H1 (cell line): ENCODE measurements at regions not wholly inside any gene's neighbourhood (a gene's known extent, or its start where the extent isn't known, plus 50 kb on each side); places are given as distances from the start of the nearest gene placed in this dataset.

Experiments used
- CTCF ChIA-PET: fragments of 300-600 bp; sonication (Branson Sonifier 250); formaldehyde crosslinking; loops from one replicate; lab custom pipeline; 2021; ENCODE audit not compliant: partially characterized antibody; lab: Charles Lee
- POLR2A ChIA-PET: fragments of 300-600 bp; sonication (Branson Sonifier 250); formaldehyde crosslinking; loops from one replicate; lab custom pipeline; 2021; ENCODE audit warnings: inconsistent platforms; ENCODE audit not compliant: partially characterized antibody; lab: Charles Lee
- DNase-seq, 2 experiments: peaks; one replicate each; pipeline versions ENCODE4 v3.0.0 to v3.0.0-alpha.2; 2010 to 2022; ENCODE audit warnings: low spot score in 2 of 2, low read depth in 1 of 2, mixed read lengths in 1 of 2
- FAIRE-seq: peaks from 2 replicates; lab custom pipeline; 2011; peaks lifted over from hg19 to GRCh38; lab: Jason Lieb, UNC
- H2AFZ ChIP-seq: 2 replicates; pipeline ENCODE4 v1.8.1; 2012; ENCODE audit warnings: low read length, inconsistent platforms
- H2AK5ac ChIP-seq: 2 replicates; pipeline ENCODE4 v1.6.1; 2013; ENCODE audit warnings: low read depth, low read length
- H2BK120ac ChIP-seq: replicated peaks from 2 replicates; pipeline ENCODE3; 2013; ENCODE audit warnings: low read depth, low read length, inconsistent platforms
- H2BK12ac ChIP-seq: 2 replicates; pipeline ENCODE4 v1.6.1; 2013; ENCODE audit warnings: low read depth, low read length
- H2BK15ac ChIP-seq: 2 replicates; pipeline ENCODE4 v1.6.1; 2013; ENCODE audit warnings: low read length
- H2BK20ac ChIP-seq: 2 replicates; pipeline ENCODE4 v1.6.1; 2013; ENCODE audit warnings: low read length
- H2BK5ac ChIP-seq: 2 replicates; pipeline ENCODE4 v1.6.1; 2013; ENCODE audit warnings: low read depth, low read length
- H3K14ac ChIP-seq: 2 replicates; pipeline ENCODE4 v1.6.1; 2013; ENCODE audit warnings: inconsistent platforms; ENCODE audit not compliant: insufficient read length
- H3K18ac ChIP-seq: 2 replicates; pipeline ENCODE4 v1.6.1; 2013; ENCODE audit warnings: low read length; ENCODE audit errors: extremely low read depth
- H3K23ac ChIP-seq: 2 replicates; pipeline ENCODE4 v1.6.1; 2013; ENCODE audit warnings: inconsistent platforms; ENCODE audit not compliant: insufficient read length
- H3K23me2 ChIP-seq: 2 replicates; pipeline ENCODE4 v1.6.1; 2013; ENCODE audit warnings: low read depth, low read length
- H3K27ac ChIP-seq: 2 replicates; pipeline ENCODE4 v1.6.1; 2011; ENCODE audit warnings: low read depth, low read length, inconsistent platforms
- H3K27me3 ChIP-seq, 4 experiments: replicated peaks in 1 of 4; 1 replicate in 1 of 4; 2 replicates in 3 of 4; pipeline versions ENCODE4 v1.6.1 to v1.8.1; 2011 to 2013; ENCODE audit warnings: low read length in 3 of 4, mild to moderate bottlenecking in 3 of 4, inconsistent platforms in 2 of 4, mixed read lengths in 2 of 4, moderate library complexity in 1 of 4; ENCODE audit not compliant: control insufficient read depth in 3 of 4, insufficient read depth in 3 of 4; ENCODE audit errors: extremely low read depth in 1 of 4
- H3K36me3 ChIP-seq, 4 experiments: 2 replicates each; pipeline versions ENCODE4 v1.6.1 to v1.8.1; 2011 to 2013; ENCODE audit warnings: mild to moderate bottlenecking in 4 of 4, low read length in 3 of 4, moderate library complexity in 2 of 4, control low read depth in 1 of 4, inconsistent platforms in 1 of 4; ENCODE audit not compliant: insufficient read depth in 4 of 4, control insufficient read depth in 2 of 4
- H3K4ac ChIP-seq: replicated peaks from 2 replicates; pipeline ENCODE3; 2013; ENCODE audit warnings: low read length, low read depth, mixed read lengths, inconsistent platforms; ENCODE audit not compliant: insufficient read length
- H3K4me1 ChIP-seq, 4 experiments: replicated peaks in 1 of 4; 1 replicate in 1 of 4; 2 replicates in 3 of 4; pipeline versions ENCODE4 v1.6.1 to v1.8.1; 2011 to 2013; ENCODE audit warnings: low read length in 3 of 4, inconsistent platforms in 2 of 4, mixed read lengths in 1 of 4; ENCODE audit not compliant: insufficient read depth in 4 of 4, control insufficient read depth in 3 of 4
- H3K4me2 ChIP-seq, 2 experiments: 2 replicates each; pipeline versions ENCODE4 v1.6.1 to v1.8.1; 2011 to 2013; ENCODE audit warnings: low read depth in 2 of 2, low read length in 2 of 2, control low read depth in 1 of 2, inconsistent platforms in 1 of 2, mild to moderate bottlenecking in 1 of 2; ENCODE audit not compliant: insufficient read depth in 1 of 2
- H3K4me3 ChIP-seq, 4 experiments: fragments of 200-600, 300-600 bp in 1 of 4; sonication (generic), shearing (Covaris generic), sonication (Bioruptor Twin) in 1 of 4; 2 replicates each; pipeline versions ENCODE4 v1.5.1 to v1.8.1; 2011 to 2016; ENCODE audit warnings: low read length in 4 of 4, low read depth in 3 of 4, control low read depth in 2 of 4, inconsistent platforms in 2 of 4, mild to moderate bottlenecking in 2 of 4, mixed read lengths in 1 of 4, moderate library complexity in 1 of 4; ENCODE audit not compliant: insufficient read depth in 2 of 4; ENCODE audit errors: extremely low read depth in 1 of 4
- H3K56ac ChIP-seq: replicated peaks from 2 replicates; pipeline ENCODE3; 2013; ENCODE audit warnings: low read depth, mild to moderate bottlenecking, mixed read lengths, low read length, inconsistent platforms; ENCODE audit not compliant: insufficient read length
- H3K79me1 ChIP-seq: 2 replicates; pipeline ENCODE4 v1.6.1; 2013; ENCODE audit warnings: low read depth, low read length, control low read depth
- H3K79me2 ChIP-seq, 2 experiments: 2 replicates each; pipeline versions ENCODE4 v1.6.1 to v1.8.1; 2012 to 2013; ENCODE audit warnings: low read length in 2 of 2, mild to moderate bottlenecking in 2 of 2, inconsistent platforms in 1 of 2; ENCODE audit not compliant: insufficient read depth in 2 of 2, control insufficient read depth in 1 of 2
- H3K9ac ChIP-seq, 4 experiments: replicated peaks in 1 of 4; 1 replicate in 1 of 4; 2 replicates in 3 of 4; pipeline versions ENCODE4 v1.6.1 to v1.8.1; 2011 to 2013; ENCODE audit warnings: low read depth in 3 of 4, low read length in 3 of 4, control low read depth in 2 of 4, mild to moderate bottlenecking in 2 of 4, moderate library complexity in 2 of 4, inconsistent platforms in 1 of 4; ENCODE audit errors: extremely low read depth in 1 of 4
- H3K9me3 ChIP-seq, 2 experiments: 2 replicates each; pipeline versions ENCODE4 v1.6.1 to v1.8.1; 2012 to 2013; ENCODE audit warnings: mild to moderate bottlenecking in 2 of 2, moderate library complexity in 2 of 2, control low read depth in 1 of 2, inconsistent platforms in 1 of 2, low read depth in 1 of 2, low read length in 1 of 2, mixed read lengths in 1 of 2; ENCODE audit not compliant: insufficient read depth in 2 of 2
- H4K20me1 ChIP-seq, 2 experiments: replicated peaks in 1 of 2; 2 replicates each; pipeline versions ENCODE3 to v1.8.1; 2011 to 2013; ENCODE audit warnings: inconsistent platforms in 2 of 2, low read length in 2 of 2, mild to moderate bottlenecking in 1 of 2; ENCODE audit not compliant: insufficient read depth in 2 of 2, control insufficient read depth in 1 of 2
- H4K5ac ChIP-seq: 2 replicates; pipeline ENCODE4 v1.6.1; 2013; ENCODE audit warnings: low read length, low read depth, mixed read lengths, inconsistent platforms; ENCODE audit not compliant: insufficient read length
- H4K8ac ChIP-seq: 2 replicates; pipeline ENCODE4 v1.8.0; 2013; ENCODE audit warnings: mild to moderate bottlenecking, moderate library complexity, low read length, inconsistent platforms; ENCODE audit not compliant: insufficient read depth; ENCODE audit errors: extremely low read depth
- H4K91ac ChIP-seq: replicated peaks from 2 replicates; pipeline ENCODE3; 2013; ENCODE audit warnings: low read length, mixed read lengths, inconsistent platforms; ENCODE audit not compliant: insufficient read length
- CREB1 ChIP-seq: IDR thresholded peaks from 2 replicates; pipeline ENCODE4 v1.6.1; 2012; ENCODE audit warnings: inconsistent platforms
- EP300 ChIP-seq, 2 experiments: IDR thresholded peaks; 1 replicate in 1 of 2; 2 replicates in 1 of 2; pipeline ENCODE4 v1.6.1; 2011 to 2012; ENCODE audit warnings: low read depth in 2 of 2, low read length in 2 of 2, mild to moderate bottlenecking in 2 of 2, borderline replicate concordance in 1 of 2, inconsistent platforms in 1 of 2, moderate library complexity in 1 of 2
- RFX5 ChIP-seq: IDR thresholded peaks from 2 replicates; pipeline ENCODE4 v1.6.1; 2011; ENCODE audit warnings: low read depth, low read length, improper control_type of control experiment, borderline replicate concordance
- SIX5 ChIP-seq: IDR thresholded peaks from 2 replicates; pipeline ENCODE4 v1.6.1; 2011; ENCODE audit warnings: mild to moderate bottlenecking, low read depth, low read length
- SRF ChIP-seq: IDR thresholded peaks from 2 replicates; pipeline ENCODE4 v1.6.1; 2011; ENCODE audit warnings: mild to moderate bottlenecking, low read depth, low read length, moderate library complexity
- WGBS, 2 experiments: shearing (Covaris generic) in 1 of 2; methylation state at CpG; one replicate each; pipeline versions ENCODE4 v1.1.6 to v1.1.7; 2013 to 2015; ENCODE audit warnings: low lambda C conversion rate in 2 of 2, mixed read lengths in 2 of 2, inconsistent platforms in 1 of 2, low coverage in 1 of 2, missing lambda C conversion rate in 1 of 2; ENCODE audit not compliant: insufficient replicate concordance in 2 of 2, insufficient coverage in 1 of 2, insufficient read length in 1 of 2; ENCODE audit errors: extremely low coverage in 1 of 2, missing lambda C conversion rate in 1 of 2; 5-methylcytosine and 5-hydroxymethylcytosine counted together

GRCh38 chr4:115944146-115944905, 830.9 kb upstream of the NDST4 start:
- no peaks in the 10 kb centered on the region; a peak in 2 of 8 replicates for H3K36me3 ChIP-seq
- H3K4me3 ChIP-seq: no peak overlapping the region
- H3K79me2 ChIP-seq: no peaks in the 10 kb centered on the region
- H4K5ac ChIP-seq: no peak overlapping the region
- FAIRE-seq (no peak), DNase-seq (no peak)
- H3K79me1 ChIP-seq: no peaks in the 10 kb centered on the region
- no peak overlapping the region for H2BK20ac ChIP-seq
- no peak overlapping the region for H3K56ac ChIP-seq
- CTCF ChIA-PET: no interaction called here
- H4K8ac ChIP-seq: no peak overlapping the region
- no peak overlapping the region for H2BK5ac ChIP-seq
- no peak overlapping the region for H3K4ac ChIP-seq
- no peak overlapping the region for H2BK12ac ChIP-seq
- no peak overlapping the region for H4K91ac ChIP-seq
- H3K27ac ChIP-seq: no peak overlapping the region
- no peaks in the 10 kb centered on the region for H4K20me1 ChIP-seq
- H3K4me1 ChIP-seq: no peaks in the 10 kb centered on the region
- no peak overlapping the region for H2BK15ac ChIP-seq
- POLR2A ChIA-PET: no interaction called here
- no peak overlapping the region for H2AK5ac ChIP-seq
- 94% methylated on average over 5 of the region's 5 CpGs; no CpG with 5 or more reads in 1 of the 2 experiments for WGBS, 2 experiments
- H2BK120ac ChIP-seq: no peak overlapping the region
- no peak overlapping the region for H3K4me2 ChIP-seq
- H2AFZ ChIP-seq: no peak overlapping the region; the same call in 1 of the 2 replicates
- no peaks in the 10 kb centered on the region for H3K27me3 ChIP-seq
- no peak overlapping the region for H3K23ac ChIP-seq
- 0 out of 4 replicates have a peak, but pooled peaks cover 2 to 3% of the 10 kb centered on the region in 2 experiments for H3K9me3 ChIP-seq
- no peaks in the 10 kb centered on the region for H3K23me2 ChIP-seq
- no peak overlapping the region for H3K9ac ChIP-seq
- H3K14ac ChIP-seq: no peak overlapping the region
- H3K18ac ChIP-seq: no peak overlapping the region
- TF ChIP-seq EP300 (IDR thresholded peaks at IDR 0.05; ENCODE audit: borderline replicate concordance in 1 of 2, low read depth in 2 of 2, low read length in 2 of 2) (no peak), SIX5 (no peak), SRF (no peak), CREB1 (no peak), RFX5 (no peak)
